Stimulated activated CD8-positive, alpha-beta memory T cell treated with anti-CD3 and anti-CD28 coated beads, Interleukin-15, amount 100 ng/mL, for 4 hours (primary cell): ENCODE measurements at regions not wholly inside any gene's neighbourhood (a gene's known extent, or its start where the extent isn't known, plus 50 kb on each side); places are given as distances from the start of the nearest gene placed in this dataset.
"Not testable (repeated sequence)": the region's sequence is repeated elsewhere in the genome, so short reads cannot be mapped to it uniquely, and the experiment has no call there.

Experiments used
- DNase-seq, 2 donors: peaks; one replicate each; pipeline ENCODE4 v3.0.0-alpha.2; 2020; ENCODE audit warnings: low read depth in 2 of 2

- DNase-seq, result not testable (repeated sequence)
Measured at GRCh38 chr12:9310645-9311044, 102.5 kb upstream of the PZP start.

GRCh38 chr12:9309749-9310148, 101.6 kb upstream of the PZP start:
- DNase-seq, result not testable (repeated sequence)

GRCh38 chr12:9308745-9309144, 100.5 kb upstream of the PZP start:
- not testable (repeated sequence) for DNase-seq

- not testable (repeated sequence) for DNase-seq
Measured at GRCh38 chr12:9308163-9308562, 100.0 kb upstream of the PZP start.

- not testable (repeated sequence) for DNase-seq
Measured at GRCh38 chr12:9307255-9307654, 99.1 kb upstream of the PZP start.

GRCh38 chr12:9306004-9306403, 97.8 kb upstream of the PZP start:
- DNase-seq, result not testable (repeated sequence)

- DNase-seq, result not testable (repeated sequence)
Measured at GRCh38 chr12:9304540-9304939, 96.3 kb upstream of the PZP start.

- not testable (repeated sequence) for DNase-seq
Measured at GRCh38 chr12:9295872-9296271, 87.7 kb upstream of the PZP start.

GRCh38 chr12:9294072-9294620, 86.0 kb upstream of the PZP start:
- not testable (repeated sequence) for DNase-seq

GRCh38 chr12:9293391-9293790, 85.2 kb upstream of the PZP start:
- not testable (repeated sequence) for DNase-seq

- DNase-seq, result not testable (repeated sequence)
Measured at GRCh38 chr12:9289984-9290383, 81.8 kb upstream of the PZP start.

- DNase-seq, result not testable (repeated sequence)
Measured at GRCh38 chr12:9284724-9285123, 76.5 kb upstream of the PZP start.

- DNase-seq, result not testable (repeated sequence)
Measured at GRCh38 chr12:9284197-9284596, 76.0 kb upstream of the PZP start.

GRCh38 chr12:9283346-9284095, 75.3 kb upstream of the PZP start:
- peak; percentile 49 to 53 for DNase-seq

- no peak for DNase-seq
Measured at GRCh38 chr12:9276990-9277389, 68.8 kb upstream of the PZP start.

GRCh38 chr12:9273276-9273675, 65.1 kb upstream of the PZP start:
- DNase-seq, result no peak

- DNase-seq, result no peak
Measured at GRCh38 chr12:9271875-9272274, 63.7 kb upstream of the PZP start.

- no peak for DNase-seq
Measured at GRCh38 chr12:9264546-9264945, 56.4 kb upstream of the PZP start.

- DNase-seq, result no peak
Measured at GRCh38 chr12:9260931-9261330, 52.7 kb upstream of the PZP start.

- DNase-seq, result no peak
Measured at GRCh38 chr12:9258676-9259075, 50.5 kb upstream of the PZP start.
